C4-2B (cell line): ENCODE measurements at regions not wholly inside any gene's neighbourhood (a gene's known extent, or its start where the extent isn't known, plus 50 kb on each side); places are given as distances from the start of the nearest gene placed in this dataset.

Source experiments
- ZFX ChIP-seq: fragments of 450-650 bp; IDR thresholded peaks from 2 replicates; pipeline ENCODE4 v1.6.1; 2017
- TF ChIP-seq, protein P1 (sequence below): fragments of 450-650 bp; conservative IDR thresholded peaks from 2 replicates; pipeline ENCODE4 v1.5.1; 2017; ENCODE audit warnings: mild to moderate bottlenecking

DNA sequence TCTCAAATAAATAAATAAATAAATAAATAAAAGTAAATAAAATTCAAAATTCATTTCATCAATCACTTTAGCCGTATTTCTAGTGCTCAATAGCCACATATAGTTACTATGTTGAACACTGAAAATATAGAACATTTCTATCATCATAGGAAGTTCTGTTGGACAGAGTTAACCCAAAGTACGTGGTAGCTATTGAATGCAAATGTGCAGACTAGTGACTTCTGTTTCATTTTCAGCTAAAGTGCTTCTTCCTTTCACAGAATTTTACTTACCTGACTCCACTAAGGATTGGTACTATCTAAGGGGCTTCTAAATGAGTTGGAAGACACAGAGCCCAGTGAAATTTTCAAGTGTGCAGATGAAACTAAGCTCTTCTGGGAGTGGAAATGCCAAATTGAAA, 1208.3 kb downstream of the MAT2B start:
- TF ChIP-seq, protein P1, sequence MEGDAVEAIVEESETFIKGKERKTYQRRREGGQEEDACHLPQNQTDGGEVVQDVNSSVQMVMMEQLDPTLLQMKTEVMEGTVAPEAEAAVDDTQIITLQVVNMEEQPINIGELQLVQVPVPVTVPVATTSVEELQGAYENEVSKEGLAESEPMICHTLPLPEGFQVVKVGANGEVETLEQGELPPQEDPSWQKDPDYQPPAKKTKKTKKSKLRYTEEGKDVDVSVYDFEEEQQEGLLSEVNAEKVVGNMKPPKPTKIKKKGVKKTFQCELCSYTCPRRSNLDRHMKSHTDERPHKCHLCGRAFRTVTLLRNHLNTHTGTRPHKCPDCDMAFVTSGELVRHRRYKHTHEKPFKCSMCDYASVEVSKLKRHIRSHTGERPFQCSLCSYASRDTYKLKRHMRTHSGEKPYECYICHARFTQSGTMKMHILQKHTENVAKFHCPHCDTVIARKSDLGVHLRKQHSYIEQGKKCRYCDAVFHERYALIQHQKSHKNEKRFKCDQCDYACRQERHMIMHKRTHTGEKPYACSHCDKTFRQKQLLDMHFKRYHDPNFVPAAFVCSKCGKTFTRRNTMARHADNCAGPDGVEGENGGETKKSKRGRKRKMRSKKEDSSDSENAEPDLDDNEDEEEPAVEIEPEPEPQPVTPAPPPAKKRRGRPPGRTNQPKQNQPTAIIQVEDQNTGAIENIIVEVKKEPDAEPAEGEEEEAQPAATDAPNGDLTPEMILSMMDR: no peak
- TF ChIP-seq ZFX: no peak
